GM19035 (cell line): ENCODE measurements at regions not wholly inside any gene's neighbourhood (a gene's known extent, or its start where the extent isn't known, plus 50 kb on each side); places are given as distances from the start of the nearest gene placed in this dataset.
"Not testable (repeated sequence)": the region's sequence is repeated elsewhere in the genome, so short reads cannot be mapped to it uniquely, and the experiment has no call there.

Source experiments
- ATAC-seq: cut with Tn5 transposase; IDR thresholded peaks from one replicate; pipeline ENCODE4 v1.9.1; 2021; ENCODE audit not compliant: unreplicated experiment

- ATAC-seq = no peak
Observed at GRCh38 chr21:14617871-14618270, 71.8 kb upstream of the SAMSN1 start.

GRCh38 chr21:14617040-14617393 is 70.9 kb upstream of the SAMSN1 start:
- no peak for ATAC-seq

GRCh38 chr21:14616380-14617039 is 70.4 kb upstream of the SAMSN1 start:
- ATAC-seq = no peak

GRCh38 chr21:14615359-14615974 is 69.4 kb upstream of the SAMSN1 start:
- no peak for ATAC-seq

GRCh38 chr21:14614287-14614686 is 68.2 kb upstream of the SAMSN1 start:
- no peak for ATAC-seq

GRCh38 chr21:14613486-14614224 is 67.5 kb upstream of the SAMSN1 start:
- no peak for ATAC-seq

- not testable (repeated sequence) for ATAC-seq
Observed at GRCh38 chr21:14610119-14610518, 64.0 kb upstream of the SAMSN1 start.

GRCh38 chr21:14609274-14609673 is 63.2 kb upstream of the SAMSN1 start:
- no peak for ATAC-seq

GRCh38 chr21:14607262-14607661 is 61.1 kb upstream of the SAMSN1 start:
- no peak for ATAC-seq

- ATAC-seq = no peak
Observed at GRCh38 chr21:14603202-14603601, 57.1 kb upstream of the SAMSN1 start.

GRCh38 chr21:14602382-14602958 is 56.4 kb upstream of the SAMSN1 start:
- ATAC-seq = peak; percentile 68

GRCh38 chr21:14600569-14601297 is 54.6 kb upstream of the SAMSN1 start:
- ATAC-seq = no peak

GRCh38 chr21:14598065-14598464 is 52.0 kb upstream of the SAMSN1 start:
- no peak for ATAC-seq
